Colonic mucosa (tissue), 4 donors: ENCODE measurements at regions not wholly inside any gene's neighbourhood (a gene's known extent, or its start where the extent isn't known, plus 50 kb on each side); places are given as distances from the start of the nearest gene placed in this dataset.

Source experiments
- DNase-seq: peaks from one replicate; pipeline ENCODE4 v3.0.0-alpha.2; 2020
- H3K27ac ChIP-seq: fragments of 200-600 bp; one replicate; pipeline ENCODE4 v1.8.0; 2021
- H3K27me3 ChIP-seq: fragments of 200-600 bp; one replicate; pipeline ENCODE4 v1.8.0; 2021
- H3K36me3 ChIP-seq: fragments of 200-600 bp; one replicate; pipeline ENCODE4 v1.8.0; 2021
- H3K4me1 ChIP-seq: fragments of 200-600 bp; one replicate; pipeline ENCODE4 v1.8.0; 2021; ENCODE audit warnings: mild to moderate bottlenecking
- H3K4me3 ChIP-seq: fragments of 200-600 bp; one replicate; pipeline ENCODE4 v1.8.0; 2021
- H3K9ac ChIP-seq, 2 donors: one replicate each; pipeline ENCODE4 v1.7.0; 2013; ENCODE audit warnings: control low read depth in 2 of 2, low read depth in 2 of 2, low read length in 2 of 2
- H3K9me3 ChIP-seq: fragments of 200-600 bp; one replicate; pipeline ENCODE4 v1.8.0; 2021
- intact Hi-C: fragments of 100-400 bp; cut with DNase I; formaldehyde crosslinking; loops from one replicate; pipeline ENCODE4 v1.14.1; 2022
- TF ChIP-seq, protein P1 (sequence below): fragments of 200-600 bp; IDR thresholded peaks from one replicate; pipeline ENCODE4 v1.8.0; 2022; ENCODE audit warnings: antibody characterized with exemption, mild to moderate bottlenecking
- donor health status: healthy.
- donor health status: DM: no; HTN: no; CAD: no.
- donor health status: DM: no; HTN: no; CAD: no.

DNA sequence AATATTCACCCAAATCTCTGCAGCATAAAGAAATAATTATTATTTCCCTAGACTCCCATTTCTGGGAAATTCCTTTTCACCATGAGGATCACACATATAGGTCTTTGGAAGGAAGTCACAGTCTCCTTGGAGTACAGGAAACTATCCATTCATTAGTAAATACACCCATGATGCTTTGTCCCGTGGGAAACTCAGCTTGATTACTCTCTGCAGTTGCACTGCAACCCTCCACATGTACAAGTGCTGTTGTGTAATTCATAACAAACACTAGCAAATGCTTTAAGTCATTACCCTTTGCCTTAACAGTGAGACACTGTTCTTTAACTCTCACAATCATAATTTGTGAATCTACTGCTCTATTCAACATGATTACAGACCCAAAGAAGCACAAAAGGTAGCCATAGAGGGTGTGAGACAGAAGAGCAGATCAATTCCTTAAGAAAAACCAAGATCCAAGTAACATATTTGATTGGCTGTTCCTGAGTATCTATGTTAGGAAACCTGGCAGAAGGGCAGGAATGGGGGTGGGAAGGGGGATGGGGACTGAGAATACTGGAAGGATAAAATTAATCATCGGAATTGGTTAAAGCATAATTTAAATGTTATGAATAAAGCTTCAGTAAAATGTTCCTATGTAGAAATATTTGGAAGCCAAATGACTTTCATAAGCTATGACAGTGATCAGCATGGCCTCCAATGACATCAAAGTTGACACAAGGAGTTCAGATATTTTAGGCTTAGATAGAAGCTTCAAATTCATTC lies 268.0 kb downstream of the HACE1 start:
- no peaks in the 10 kb centered on the region for H3K27me3 ChIP-seq
- H3K4me3 ChIP-seq, result no peak overlapping the region
- H3K9ac ChIP-seq, result no peak overlapping the region
- TF ChIP-seq, protein P1, sequence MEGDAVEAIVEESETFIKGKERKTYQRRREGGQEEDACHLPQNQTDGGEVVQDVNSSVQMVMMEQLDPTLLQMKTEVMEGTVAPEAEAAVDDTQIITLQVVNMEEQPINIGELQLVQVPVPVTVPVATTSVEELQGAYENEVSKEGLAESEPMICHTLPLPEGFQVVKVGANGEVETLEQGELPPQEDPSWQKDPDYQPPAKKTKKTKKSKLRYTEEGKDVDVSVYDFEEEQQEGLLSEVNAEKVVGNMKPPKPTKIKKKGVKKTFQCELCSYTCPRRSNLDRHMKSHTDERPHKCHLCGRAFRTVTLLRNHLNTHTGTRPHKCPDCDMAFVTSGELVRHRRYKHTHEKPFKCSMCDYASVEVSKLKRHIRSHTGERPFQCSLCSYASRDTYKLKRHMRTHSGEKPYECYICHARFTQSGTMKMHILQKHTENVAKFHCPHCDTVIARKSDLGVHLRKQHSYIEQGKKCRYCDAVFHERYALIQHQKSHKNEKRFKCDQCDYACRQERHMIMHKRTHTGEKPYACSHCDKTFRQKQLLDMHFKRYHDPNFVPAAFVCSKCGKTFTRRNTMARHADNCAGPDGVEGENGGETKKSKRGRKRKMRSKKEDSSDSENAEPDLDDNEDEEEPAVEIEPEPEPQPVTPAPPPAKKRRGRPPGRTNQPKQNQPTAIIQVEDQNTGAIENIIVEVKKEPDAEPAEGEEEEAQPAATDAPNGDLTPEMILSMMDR, result no peak
- intact Hi-C loops, result no loop called here
- no peaks in the 10 kb centered on the region for H3K9me3 ChIP-seq
- H3K36me3 ChIP-seq, result no peaks in the 10 kb centered on the region
- no peak for DNase-seq
- H3K27ac ChIP-seq, result no peak overlapping the region
- no peaks in the 10 kb centered on the region for H3K4me1 ChIP-seq

DNA sequence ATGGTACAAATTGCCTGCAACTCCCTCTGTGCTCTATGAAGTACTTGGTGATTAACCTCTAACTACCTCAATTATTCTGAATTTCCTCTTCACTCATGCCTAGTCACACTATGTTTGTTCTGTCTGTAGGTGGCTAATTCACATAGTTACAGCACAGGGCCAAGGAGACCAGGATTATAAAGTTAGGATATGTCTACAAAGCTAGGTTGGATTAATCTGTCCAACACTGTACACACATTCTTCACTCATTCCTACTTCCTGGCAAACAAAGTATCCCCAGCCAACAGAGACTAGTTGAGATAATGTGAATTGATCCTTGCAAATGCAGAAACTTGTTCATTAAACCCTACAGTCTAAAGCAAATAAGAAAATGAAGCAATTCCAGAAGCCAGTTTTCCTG lies 269.8 kb downstream of the HACE1 start:
- H3K27ac ChIP-seq, result no peak overlapping the region
- no peak overlapping the region for H3K4me3 ChIP-seq
- H3K36me3 ChIP-seq, result no peaks in the 10 kb centered on the region
- intact Hi-C loops, result no loop called here
- H3K4me1 ChIP-seq, result no peaks in the 10 kb centered on the region
- no peak overlapping the region for H3K9ac ChIP-seq
- H3K27me3 ChIP-seq, result no peaks in the 10 kb centered on the region
- no peak for DNase-seq
- H3K9me3 ChIP-seq, result no peaks in the 10 kb centered on the region
- TF ChIP-seq, protein P1, result no peak

DNA sequence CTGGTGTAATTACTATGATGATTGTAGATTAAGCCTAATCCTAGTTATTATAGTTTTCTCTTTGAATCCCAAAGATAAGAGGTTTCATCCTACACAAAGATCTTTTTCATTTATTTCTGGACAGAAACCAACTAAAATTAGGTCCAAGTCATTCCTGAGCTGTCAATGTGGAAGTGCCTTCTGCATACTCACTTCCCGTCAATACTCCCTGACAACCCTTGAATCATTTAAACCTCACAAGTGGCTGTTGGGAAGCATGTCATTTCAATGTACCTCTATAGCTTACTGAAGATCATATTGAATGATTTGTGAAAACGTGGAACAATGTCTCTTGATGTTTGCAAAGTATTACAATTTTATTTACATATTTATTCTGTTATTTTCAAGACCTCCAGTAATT lies 274.1 kb downstream of the HACE1 start:
- no peaks in the 10 kb centered on the region for H3K36me3 ChIP-seq
- intact Hi-C loops, result no loop called here
- no peak overlapping the region for H3K9ac ChIP-seq
- no peaks in the 10 kb centered on the region for H3K4me1 ChIP-seq
- TF ChIP-seq, protein P1, result no peak
- no peak for DNase-seq
- H3K27me3 ChIP-seq, result no peaks in the 10 kb centered on the region
- no peaks in the 10 kb centered on the region for H3K9me3 ChIP-seq
- H3K27ac ChIP-seq, result no peak overlapping the region
- no peak overlapping the region for H3K4me3 ChIP-seq

DNA sequence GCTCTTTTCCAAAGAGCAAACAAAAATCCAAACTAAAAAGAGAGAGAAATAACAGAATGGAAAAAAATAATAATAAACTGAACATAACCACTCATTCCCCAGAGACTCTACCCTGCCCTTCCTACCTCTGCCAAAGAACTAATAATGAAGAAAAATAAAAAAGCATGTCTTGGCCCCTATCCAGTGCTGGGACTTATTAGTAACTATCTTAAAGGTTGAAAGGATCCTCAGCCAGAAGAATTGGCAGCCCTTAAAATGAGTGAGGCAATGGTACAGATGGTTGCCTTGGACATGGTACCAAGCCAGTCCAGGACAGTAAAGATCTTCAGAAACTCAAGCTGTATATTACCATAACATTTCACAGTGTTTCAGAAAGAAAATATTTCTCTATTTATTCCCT lies 279.3 kb downstream of the HACE1 start:
- no peaks in the 10 kb centered on the region for H3K9me3 ChIP-seq
- H3K36me3 ChIP-seq, result no peaks in the 10 kb centered on the region
- intact Hi-C loops, result no loop called here
- H3K27me3 ChIP-seq, result no peaks in the 10 kb centered on the region
- H3K9ac ChIP-seq, result no peak overlapping the region
- no peaks in the 10 kb centered on the region for H3K4me1 ChIP-seq
- TF ChIP-seq, protein P1, result no peak
- no peak overlapping the region for H3K4me3 ChIP-seq
- no peak overlapping the region for H3K27ac ChIP-seq
- DNase-seq, result no peak

DNA sequence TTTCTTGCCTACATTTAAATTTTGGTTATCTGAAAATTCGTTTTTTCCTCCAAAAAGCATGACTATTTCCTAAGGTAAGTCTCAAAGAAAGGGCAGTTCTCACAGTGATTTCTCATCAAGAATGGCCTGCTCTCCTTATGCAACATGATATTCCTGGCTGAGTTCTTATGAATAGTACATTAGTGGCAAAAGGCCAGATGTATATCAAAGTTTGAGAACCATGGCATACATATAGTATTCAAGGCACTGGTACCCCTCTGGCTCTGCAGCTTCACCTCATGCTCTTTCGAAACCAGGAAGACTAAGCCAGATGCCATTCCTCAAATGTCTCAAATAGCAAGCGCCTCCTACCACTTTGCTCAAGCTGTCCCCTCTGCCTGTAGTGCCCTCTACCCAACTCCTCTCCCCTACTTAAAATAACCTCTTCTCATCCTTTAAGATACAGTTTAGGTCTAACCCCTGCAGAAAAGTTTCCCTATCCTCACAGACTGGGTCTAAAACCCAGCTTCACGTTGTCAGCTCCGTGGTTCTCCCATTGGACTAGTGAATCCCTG lies 280.3 kb downstream of the HACE1 start:
- intact Hi-C loops, result no loop called here
- H3K4me3 ChIP-seq, result no peak overlapping the region

More for the DNA sequence above, 280.3 kb downstream of the HACE1 start:
- Histone ChIP-seq H3K9ac (no peak overlapping the region), H3K27me3 (no peaks in the 10 kb centered on the region), H3K36me3 (no peaks in the 10 kb centered on the region), H3K27ac (no peak overlapping the region), H3K9me3 (no peaks in the 10 kb centered on the region), H3K4me1 (no peaks in the 10 kb centered on the region)
- TF ChIP-seq, protein P1, result no peak
- DNase-seq, result no peak
